SK-N-MC (cell line): ENCODE measurements at regions not wholly inside any gene's neighbourhood (a gene's known extent, or its start where the extent isn't known, plus 50 kb on each side); places are given as distances from the start of the nearest gene placed in this dataset.

ENCODE experiments used
- EZH2 ChIP-seq: fragments of 200-600 bp; sonication (generic); IDR thresholded peaks from one replicate; pipeline ENCODE4 v1.6.1; 2017; ENCODE audit warnings: antibody characterized with exemption
- POLR2AphosphoS5 ChIP-seq: IDR thresholded peaks from 2 replicates; pipeline ENCODE4 v1.6.1; 2012; ENCODE audit warnings: mild to moderate bottlenecking, low read depth, low read length, borderline replicate concordance

- TF ChIP-seq POLR2AphosphoS5, result no peak
- no peak for TF ChIP-seq EZH2
Observed at GRCh38 chr5:8839361-8840055, 706.4 kb downstream of the SEMA5A start.
